ENCODE measurements at regions not wholly inside any gene's neighbourhood (a gene's known extent, or its start where the extent isn't known, plus 50 kb on each side); places are given as distances from the start of the nearest gene placed in this dataset.

GRCh38 chr9:99523838-99524237, 297.8 kb upstream of the NR4A3 start:
- TF ChIP-seq EZH2 (IDR thresholded peaks at IDR 0.05; ENCODE audit: borderline replicate concordance, low read length) (no peak), CTCF (IDR thresholded peaks at IDR 0.05; ENCODE audit: low read length) (no peak)
- H3K4me2 ChIP-seq (ENCODE audit: low read length) = no peak overlapping the region
- H3K9me3 ChIP-seq (ENCODE audit: low read length) = no peaks in the 10 kb centered on the region

GRCh38 chr9:99531313-99531712, 290.4 kb upstream of the NR4A3 start:
- Histone ChIP-seq H3K27me3 (ENCODE audit: insufficient read depth, low read length) (no peaks in the 10 kb centered on the region), H3F3A (ENCODE audit: insufficient read depth, low read length) (no peaks in the 10 kb centered on the region), H3K36me3 (ENCODE audit: insufficient read depth, low read length) (no peaks in the 10 kb centered on the region), H4K20me1 (ENCODE audit: insufficient read depth, low read length) (no peaks in the 10 kb centered on the region), H3K4me2 (ENCODE audit: low read length) (no peak overlapping the region), H2AFZ (ENCODE audit: low read length) (no peak overlapping the region), H3K4me3 (ENCODE audit: low read depth, low read length, poor library complexity, severe bottlenecking) (no peak overlapping the region), H3K27ac (ENCODE audit: low read depth, low read length, poor library complexity, severe bottlenecking) (no peak overlapping the region), H3K79me2 (ENCODE audit: insufficient read depth, low read length) (no peaks in the 10 kb centered on the region), H3K9ac (ENCODE audit: low read length) (no peak overlapping the region), H3K9me2 (ENCODE audit: low read depth, low read length) (no peaks in the 10 kb centered on the region), H3K4me1 (ENCODE audit: insufficient read depth, low read length, severe bottlenecking) (no peaks in the 10 kb centered on the region), H3K9me3 (ENCODE audit: low read length) (no peaks in the 10 kb centered on the region)
- no peak for TF ChIP-seq CTCF (IDR thresholded peaks at IDR 0.05; ENCODE audit: low read length)

More at GRCh38 chr9:99523838-99524237, 297.8 kb upstream of the NR4A3 start:
- Histone ChIP-seq H4K20me1 (ENCODE audit: insufficient read depth, low read length) (no peaks in the 10 kb centered on the region), H3K4me1 (ENCODE audit: insufficient read depth, low read length, severe bottlenecking) (no peaks in the 10 kb centered on the region), H3K27me3 (ENCODE audit: insufficient read depth, low read length) (no peaks in the 10 kb centered on the region), H3K4me3 (ENCODE audit: low read depth, low read length, poor library complexity, severe bottlenecking) (no peak overlapping the region), H3K79me2 (ENCODE audit: insufficient read depth, low read length) (no peaks in the 10 kb centered on the region), H3K36me3 (ENCODE audit: insufficient read depth, low read length) (no peaks in the 10 kb centered on the region), H3K27ac (ENCODE audit: low read depth, low read length, poor library complexity, severe bottlenecking) (no peak overlapping the region), H3K9ac (ENCODE audit: low read length) (no peak overlapping the region), H3F3A (ENCODE audit: insufficient read depth, low read length) (no peaks in the 10 kb centered on the region), H3K9me2 (ENCODE audit: low read depth, low read length) (no peaks in the 10 kb centered on the region), H2AFZ (ENCODE audit: low read length) (no peak overlapping the region)

DNA sequence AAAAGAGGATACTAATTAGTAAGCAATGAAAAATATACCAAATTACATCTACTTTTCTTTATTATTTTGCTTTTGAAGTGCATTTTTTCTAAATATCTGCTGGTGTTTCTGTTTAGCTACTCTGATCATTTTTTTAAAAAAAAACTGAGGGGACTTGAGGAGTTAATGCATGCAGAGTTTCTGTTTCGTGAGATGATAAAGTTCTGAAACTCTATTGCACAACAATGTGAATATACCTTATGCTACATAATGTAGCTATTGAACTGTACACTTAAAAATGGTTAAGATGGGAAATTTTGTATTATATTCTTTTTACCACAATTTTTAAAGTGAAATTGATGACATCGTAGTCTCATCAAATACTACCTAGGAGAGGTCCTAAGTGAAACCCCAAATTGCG, 288.3 kb upstream of the NR4A3 start:
- H3K4me1 ChIP-seq (ENCODE audit: insufficient read depth, low read length, severe bottlenecking) = no peaks in the 10 kb centered on the region
- H3K9me2 ChIP-seq (ENCODE audit: low read depth, low read length) = no peaks in the 10 kb centered on the region
- H4K20me1 ChIP-seq (ENCODE audit: insufficient read depth, low read length) = no peaks in the 10 kb centered on the region
- H2AFZ ChIP-seq (ENCODE audit: low read length) = no peak overlapping the region
- H3K9ac ChIP-seq (ENCODE audit: low read length) = no peak overlapping the region
- H3K4me3 ChIP-seq (ENCODE audit: low read depth, low read length, poor library complexity, severe bottlenecking) = no peak overlapping the region
- no peak overlapping the region for H3K4me2 ChIP-seq (ENCODE audit: low read length)
- H3F3A ChIP-seq (ENCODE audit: insufficient read depth, low read length) = no peaks in the 10 kb centered on the region
- no peak overlapping the region for H3K27ac ChIP-seq (ENCODE audit: low read depth, low read length, poor library complexity, severe bottlenecking)
- H3K36me3 ChIP-seq (ENCODE audit: insufficient read depth, low read length) = no peaks in the 10 kb centered on the region
- no peaks in the 10 kb centered on the region for H3K79me2 ChIP-seq (ENCODE audit: insufficient read depth, low read length)
- H3K9me3 ChIP-seq (ENCODE audit: low read length) = no peaks in the 10 kb centered on the region
- no peak for TF ChIP-seq CTCF (IDR thresholded peaks at IDR 0.05; ENCODE audit: low read length)
- H3K27me3 ChIP-seq (ENCODE audit: insufficient read depth, low read length) = no peaks in the 10 kb centered on the region
